Hematopoietic multipotent progenitor cell (in vitro differentiated cells): ENCODE measurements at regions not wholly inside any gene's neighbourhood (a gene's known extent, or its start where the extent isn't known, plus 50 kb on each side); places are given as distances from the start of the nearest gene placed in this dataset.

Source experiments
- DNase-seq, 3 donors: peaks; one replicate each; pipeline ENCODE4 v3.0.0-alpha.2; 2011 to 2015; ENCODE audit warnings: low read depth in 2 of 3, low spot score in 2 of 3

GRCh38 chr13:69450245-69450644 lies 657.4 kb upstream of the ATXN8OS start:
- no peak for DNase-seq

- no peak for DNase-seq
These were observed 682.4 kb upstream of the ATXN8OS start for GRCh38 chr13:69425235-69425634.

- DNase-seq: no peak
These were observed 683.8 kb upstream of the ATXN8OS start for GRCh38 chr13:69423844-69424243.

- DNase-seq: no peak
These were observed 689.3 kb upstream of the ATXN8OS start for GRCh38 chr13:69418319-69418718.

GRCh38 chr13:69410761-69411160 lies 696.9 kb upstream of the ATXN8OS start:
- DNase-seq: no peak

GRCh38 chr13:69391756-69392155 lies 715.9 kb upstream of the ATXN8OS start:
- no peak for DNase-seq

- DNase-seq: no peak
These were observed 717.7 kb upstream of the ATXN8OS start for GRCh38 chr13:69389899-69390298.

- no peak for DNase-seq
These were observed 733.7 kb upstream of the ATXN8OS start for GRCh38 chr13:69373747-69374425.

- no peak for DNase-seq
These were observed 744.3 kb upstream of the ATXN8OS start for GRCh38 chr13:69363360-69363759.

- DNase-seq: no peak
These were observed 776.4 kb upstream of the ATXN8OS start for GRCh38 chr13:69331245-69331644.

- DNase-seq: peak in 1 of 3 donors; percentile 53
These were observed 783.3 kb upstream of the ATXN8OS start for GRCh38 chr13:69324090-69324886.

- no peak for DNase-seq
These were observed 788.0 kb upstream of the ATXN8OS start for GRCh38 chr13:69319656-69320055.

GRCh38 chr13:69315039-69315438 lies 792.6 kb upstream of the ATXN8OS start:
- DNase-seq: no peak

GRCh38 chr13:69306766-69307165 lies 800.9 kb upstream of the ATXN8OS start:
- DNase-seq: no peak

- DNase-seq: no peak
These were observed 807.5 kb upstream of the ATXN8OS start for GRCh38 chr13:69300131-69300530.

GRCh38 chr13:69296130-69296529 lies 811.5 kb upstream of the ATXN8OS start:
- no peak for DNase-seq

GRCh38 chr13:69292789-69293425 lies 814.7 kb upstream of the ATXN8OS start:
- peak in 1 of 3 donors; percentile 1 for DNase-seq

GRCh38 chr13:69291292-69291906 lies 816.2 kb upstream of the ATXN8OS start:
- peak in 1 of 3 donors; percentile 1 for DNase-seq

- DNase-seq: no peak
These were observed 819.6 kb upstream of the ATXN8OS start for GRCh38 chr13:69288026-69288425.

- DNase-seq: no peak
These were observed 820.5 kb upstream of the ATXN8OS start for GRCh38 chr13:69287050-69287698.

- no peak for DNase-seq
These were observed 823.8 kb upstream of the ATXN8OS start for GRCh38 chr13:69283837-69284236.
